A204.1 (cell line): ENCODE measurements at regions not wholly inside any gene's neighbourhood (a gene's known extent, or its start where the extent isn't known, plus 50 kb on each side); places are given as distances from the start of the nearest gene placed in this dataset.
"Not testable (repeated sequence)": the region's sequence is repeated elsewhere in the genome, so short reads cannot be mapped to it uniquely, and the experiment has no call there.

Experiments
- FAIRE-seq: peaks from 2 replicates; lab custom pipeline; 2012; peaks lifted over from hg19 to GRCh38; lab: Jason Lieb, UNC

- FAIRE-seq, result no peak
Measured at GRCh38 chr7:46288010-46288409, 366.9 kb upstream of the IGFBP3 start.

GRCh38 chr7:46286957-46287356 lies 365.9 kb upstream of the IGFBP3 start:
- no peak for FAIRE-seq

- FAIRE-seq, result no peak
Measured at GRCh38 chr7:46286356-46286755, 365.3 kb upstream of the IGFBP3 start.

GRCh38 chr7:46285878-46286277 lies 364.8 kb upstream of the IGFBP3 start:
- no peak for FAIRE-seq

- no peak for FAIRE-seq
Measured at GRCh38 chr7:46283852-46284251, 362.8 kb upstream of the IGFBP3 start.

GRCh38 chr7:46282155-46282554 lies 361.1 kb upstream of the IGFBP3 start:
- no peak for FAIRE-seq

GRCh38 chr7:46281071-46281470 lies 360.0 kb upstream of the IGFBP3 start:
- FAIRE-seq, result no peak

GRCh38 chr7:46279290-46279689 lies 358.2 kb upstream of the IGFBP3 start:
- FAIRE-seq, result no peak

GRCh38 chr7:46264646-46265045 lies 343.6 kb upstream of the IGFBP3 start:
- FAIRE-seq, result no peak

GRCh38 chr7:46261638-46262037 lies 340.6 kb upstream of the IGFBP3 start:
- FAIRE-seq, result not testable (repeated sequence)

GRCh38 chr7:46259947-46260346 lies 338.9 kb upstream of the IGFBP3 start:
- no peak for FAIRE-seq

- no peak for FAIRE-seq
Measured at GRCh38 chr7:46257761-46258448, 336.8 kb upstream of the IGFBP3 start.

GRCh38 chr7:46256870-46257661 lies 336.0 kb upstream of the IGFBP3 start:
- FAIRE-seq, result no peak

GRCh38 chr7:46253520-46253919 lies 332.4 kb upstream of the IGFBP3 start:
- no peak for FAIRE-seq

GRCh38 chr7:46247664-46248063 lies 326.6 kb upstream of the IGFBP3 start:
- FAIRE-seq, result no peak

GRCh38 chr7:46245586-46246111 lies 324.6 kb upstream of the IGFBP3 start:
- no peak for FAIRE-seq

GRCh38 chr7:46244757-46245156 lies 323.7 kb upstream of the IGFBP3 start:
- FAIRE-seq, result no peak

GRCh38 chr7:46243406-46243805 lies 322.3 kb upstream of the IGFBP3 start:
- FAIRE-seq, result no peak

GRCh38 chr7:46239846-46240245 lies 318.8 kb upstream of the IGFBP3 start:
- no peak for FAIRE-seq

GRCh38 chr7:46237466-46237865 lies 316.4 kb upstream of the IGFBP3 start:
- FAIRE-seq, result no peak

GRCh38 chr7:46233585-46234329 lies 312.7 kb upstream of the IGFBP3 start:
- FAIRE-seq, result peak; percentile 27

GRCh38 chr7:46230990-46231305 lies 309.9 kb upstream of the IGFBP3 start:
- FAIRE-seq, result no peak
